ENCODE measurements at regions not wholly inside any gene's neighbourhood (a gene's known extent, or its start where the extent isn't known, plus 50 kb on each side); places are given as distances from the start of the nearest gene placed in this dataset.

DNA sequence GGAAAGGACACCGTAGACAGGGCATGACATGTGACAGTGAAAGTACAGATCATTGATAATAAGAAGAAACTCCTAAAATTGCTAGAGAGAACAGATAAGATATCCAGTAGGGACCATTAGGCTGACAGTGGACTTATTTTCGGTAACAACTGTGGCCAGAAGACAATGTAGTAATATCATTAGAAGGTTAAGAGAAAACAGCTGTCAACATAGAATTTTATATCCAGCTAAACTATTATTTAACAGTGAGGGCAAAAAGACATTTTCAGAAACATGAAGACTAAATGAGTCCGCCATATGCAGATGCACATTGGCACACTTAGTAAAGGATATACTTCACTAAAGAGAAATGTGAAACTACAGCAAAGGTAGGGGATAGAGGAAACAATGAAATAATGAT, 95.4 kb upstream of the GUCA2B start:
- TF ChIP-seq, protein P1, sequence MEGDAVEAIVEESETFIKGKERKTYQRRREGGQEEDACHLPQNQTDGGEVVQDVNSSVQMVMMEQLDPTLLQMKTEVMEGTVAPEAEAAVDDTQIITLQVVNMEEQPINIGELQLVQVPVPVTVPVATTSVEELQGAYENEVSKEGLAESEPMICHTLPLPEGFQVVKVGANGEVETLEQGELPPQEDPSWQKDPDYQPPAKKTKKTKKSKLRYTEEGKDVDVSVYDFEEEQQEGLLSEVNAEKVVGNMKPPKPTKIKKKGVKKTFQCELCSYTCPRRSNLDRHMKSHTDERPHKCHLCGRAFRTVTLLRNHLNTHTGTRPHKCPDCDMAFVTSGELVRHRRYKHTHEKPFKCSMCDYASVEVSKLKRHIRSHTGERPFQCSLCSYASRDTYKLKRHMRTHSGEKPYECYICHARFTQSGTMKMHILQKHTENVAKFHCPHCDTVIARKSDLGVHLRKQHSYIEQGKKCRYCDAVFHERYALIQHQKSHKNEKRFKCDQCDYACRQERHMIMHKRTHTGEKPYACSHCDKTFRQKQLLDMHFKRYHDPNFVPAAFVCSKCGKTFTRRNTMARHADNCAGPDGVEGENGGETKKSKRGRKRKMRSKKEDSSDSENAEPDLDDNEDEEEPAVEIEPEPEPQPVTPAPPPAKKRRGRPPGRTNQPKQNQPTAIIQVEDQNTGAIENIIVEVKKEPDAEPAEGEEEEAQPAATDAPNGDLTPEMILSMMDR (IDR thresholded peaks at IDR 0.05; ENCODE audit: low read depth, low read length, missing control alignments) = no peak
- H3K4me3 ChIP-seq (ENCODE audit: low read depth, low read length) = no peak overlapping the region
- DNase-seq (ENCODE audit: low read depth) = no peak

- H3K4me3 ChIP-seq (ENCODE audit: low read depth, low read length) = no peak overlapping the region
- TF ChIP-seq, protein P1 (IDR thresholded peaks at IDR 0.05; ENCODE audit: low read depth, low read length, missing control alignments) = no peak
- DNase-seq (ENCODE audit: low read depth) = no peak
Measured at GRCh38 chr1:42056460-42056859, 96.8 kb upstream of the GUCA2B start.

DNA sequence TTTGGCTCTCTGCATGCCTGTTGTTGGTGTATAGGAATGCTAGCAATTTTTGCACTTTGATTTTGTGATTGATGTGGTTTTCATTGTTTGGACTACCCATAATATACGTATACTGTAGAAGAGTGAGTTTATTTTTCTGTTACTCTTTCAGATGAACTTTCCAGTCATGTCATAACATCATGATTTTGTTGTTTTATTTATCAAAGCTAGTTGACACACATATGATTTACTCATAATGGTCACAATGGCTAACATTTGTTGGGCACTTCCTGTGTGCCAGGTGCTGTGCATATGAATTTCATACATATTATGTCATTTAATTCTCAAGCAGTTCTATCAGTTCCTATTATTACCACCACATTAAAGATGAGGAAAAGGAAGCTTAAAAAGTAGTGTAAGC, 98.1 kb upstream of the GUCA2B start:
- DNase-seq (ENCODE audit: low read depth) = no peak
- H3K4me3 ChIP-seq (ENCODE audit: low read depth, low read length) = no peak overlapping the region
- TF ChIP-seq, protein P1 (IDR thresholded peaks at IDR 0.05; ENCODE audit: low read depth, low read length, missing control alignments) = no peak

- H3K4me3 ChIP-seq (ENCODE audit: low read depth, low read length) = no peak overlapping the region
- no peak for DNase-seq (ENCODE audit: low read depth)
- TF ChIP-seq, protein P1 (IDR thresholded peaks at IDR 0.05; ENCODE audit: low read depth, low read length, missing control alignments) = no peak
Measured at GRCh38 chr1:42052072-42052699, 101.0 kb upstream of the GUCA2B start.

DNA sequence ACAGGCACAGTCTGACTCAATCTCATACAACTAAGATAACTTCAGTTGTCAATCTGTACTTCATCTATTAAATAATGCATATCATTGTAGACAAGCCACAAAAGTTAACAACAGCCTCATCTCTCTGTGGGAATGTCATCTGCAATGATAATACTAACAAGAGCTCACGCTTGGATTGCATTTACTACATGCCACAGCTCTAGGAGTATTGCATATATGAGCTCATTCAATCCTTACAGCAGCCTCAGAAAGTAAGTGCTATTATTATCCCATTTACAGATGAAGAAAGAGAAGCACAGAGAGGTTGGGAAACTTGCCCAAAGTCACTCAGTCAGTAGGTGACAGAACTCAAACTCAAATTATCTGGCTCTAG, 105.7 kb upstream of the GUCA2B start:
- TF ChIP-seq, protein P1 (IDR thresholded peaks at IDR 0.05; ENCODE audit: low read depth, low read length, missing control alignments) = no peak
- DNase-seq (ENCODE audit: low read depth) = no peak
- H3K4me3 ChIP-seq (ENCODE audit: low read depth, low read length) = no peak overlapping the region

DNA sequence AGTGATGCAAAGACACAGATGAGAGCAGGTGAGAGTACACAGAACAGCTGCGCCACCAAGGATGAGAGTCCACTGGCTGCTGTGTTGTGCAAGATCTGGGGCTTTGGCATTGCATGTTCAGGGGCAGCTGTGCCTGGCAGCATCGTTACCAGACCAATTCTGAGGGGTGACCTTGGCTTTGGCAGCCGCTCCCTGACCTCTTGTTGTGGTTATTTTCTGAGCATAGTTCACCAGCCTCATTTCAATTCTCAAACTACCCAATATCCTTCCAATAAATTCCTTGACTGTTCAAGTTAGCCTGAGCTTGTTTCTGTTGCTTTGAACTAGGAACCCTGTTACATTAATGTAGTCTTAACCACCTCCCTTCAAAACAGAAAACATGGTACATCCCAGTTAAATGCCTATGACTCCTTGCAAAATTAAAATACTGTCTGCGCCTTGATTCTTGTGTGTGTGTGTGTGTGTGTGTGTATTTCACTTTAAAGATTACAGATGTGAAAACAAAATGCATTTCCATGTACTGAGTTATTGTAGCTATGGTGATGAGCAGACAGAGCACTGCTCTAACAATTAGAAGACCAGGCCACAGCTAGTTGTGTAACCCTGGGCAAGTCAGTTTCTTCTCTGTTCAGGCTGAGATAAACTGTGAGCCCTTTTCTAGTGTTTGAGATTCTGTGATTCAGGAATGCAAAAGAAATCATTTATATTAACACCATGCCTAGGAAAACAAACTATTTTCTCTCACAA, 106.3 kb upstream of the GUCA2B start:
- H3K4me3 ChIP-seq (ENCODE audit: low read depth, low read length) = no peak overlapping the region
- DNase-seq (ENCODE audit: low read depth) = no peak
- TF ChIP-seq, protein P1 (IDR thresholded peaks at IDR 0.05; ENCODE audit: low read depth, low read length, missing control alignments) = no peak

GRCh38 chr1:42044346-42044745, 108.9 kb upstream of the GUCA2B start:
- TF ChIP-seq, protein P1 (IDR thresholded peaks at IDR 0.05; ENCODE audit: low read depth, low read length, missing control alignments) = no peak
- no peak for DNase-seq (ENCODE audit: low read depth)
- no peak overlapping the region for H3K4me3 ChIP-seq (ENCODE audit: low read depth, low read length)

All from GM12864 (cell line).